MM.1S (cell line): ENCODE measurements at regions not wholly inside any gene's neighbourhood (a gene's known extent, or its start where the extent isn't known, plus 50 kb on each side); places are given as distances from the start of the nearest gene placed in this dataset.

Experiments
- CTCF ChIP-seq: fragments of 300-600 bp; sonication (generic); IDR thresholded peaks from 2 replicates; pipeline ENCODE4 v1.5.1; 2016; ENCODE audit warnings: antibody characterized with exemption, low read length, mixed read lengths
- EZH2 ChIP-seq: fragments of 300-600 bp; sonication (generic); optimal IDR thresholded peaks from 2 replicates; pipeline ENCODE3; 2017; ENCODE audit warnings: low read depth, mild to moderate bottlenecking, antibody characterized with exemption, low read length, mixed read lengths
- EZH2phosphoT487 ChIP-seq: fragments of 300-600 bp; sonication (generic); IDR thresholded peaks from 2 replicates; pipeline ENCODE4 v1.6.1; 2018; ENCODE audit warnings: antibody characterized with exemption, low read length

- TF ChIP-seq CTCF, result no peak
- TF ChIP-seq EZH2, result no peak
- TF ChIP-seq EZH2phosphoT487, result no peak
These were observed 468.3 kb downstream of the PCDH18 start for GRCh38 chr4:137063961-137064360.
